PC-9 (cell line): ENCODE measurements at regions not wholly inside any gene's neighbourhood (a gene's known extent, or its start where the extent isn't known, plus 50 kb on each side); places are given as distances from the start of the nearest gene placed in this dataset.
"Not testable (repeated sequence)": the region's sequence is repeated elsewhere in the genome, so short reads cannot be mapped to it uniquely, and the experiment has no call there.

Experiments
- CTCF ChIP-seq: fragments of 200-600 bp; sonication (generic); conservative IDR thresholded peaks from 2 replicates; pipeline ENCODE4 v1.6.1; 2017; ENCODE audit warnings: mixed run types, antibody characterized with exemption, mild to moderate bottlenecking, moderate library complexity
- EZH2 ChIP-seq: fragments of 200-600 bp; sonication (generic); IDR thresholded peaks from 2 replicates; pipeline ENCODE4 v1.8.0; 2017; ENCODE audit warnings: antibody characterized with exemption, low read depth

GRCh38 chr4:179170308-179170707 is 1728.1 kb upstream of the AGA start:
- not testable (repeated sequence) for TF ChIP-seq EZH2, CTCF
